Stimulated activated CD4-positive, alpha-beta T cell treated with anti-CD3 and anti-CD28 coated beads, Interleukin-15, amount 100 ng/mL, for 1 hour (primary cell): ENCODE measurements at regions not wholly inside any gene's neighbourhood (a gene's known extent, or its start where the extent isn't known, plus 50 kb on each side); places are given as distances from the start of the nearest gene placed in this dataset.

ENCODE experiments used
- DNase-seq, 2 donors: peaks; one replicate each; pipeline ENCODE4 v3.0.0-alpha.2; 2020; ENCODE audit warnings: low read depth in 1 of 2, low spot score in 1 of 2

DNA sequence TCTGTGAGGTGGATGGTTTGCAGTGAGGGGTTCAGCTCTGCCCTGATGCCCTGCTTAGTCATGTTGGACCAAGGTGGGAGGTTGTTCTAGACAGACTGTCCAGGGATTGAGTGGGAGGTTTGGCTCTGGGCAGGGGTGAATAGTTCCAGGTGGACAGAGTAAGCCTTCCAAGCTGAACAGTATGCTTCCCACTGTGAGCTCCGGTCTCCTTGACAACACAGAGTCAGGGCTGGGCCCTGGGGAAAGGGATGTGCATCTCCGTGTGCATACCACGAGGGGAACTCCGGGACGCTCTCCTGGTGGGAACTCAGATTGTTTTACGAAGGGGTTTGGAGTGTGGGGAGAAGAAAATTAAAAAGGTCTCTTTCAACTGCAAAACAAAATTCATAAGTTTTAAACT lies 174.7 kb downstream of the DHX35 start:
- DNase-seq, result no peak

DNA sequence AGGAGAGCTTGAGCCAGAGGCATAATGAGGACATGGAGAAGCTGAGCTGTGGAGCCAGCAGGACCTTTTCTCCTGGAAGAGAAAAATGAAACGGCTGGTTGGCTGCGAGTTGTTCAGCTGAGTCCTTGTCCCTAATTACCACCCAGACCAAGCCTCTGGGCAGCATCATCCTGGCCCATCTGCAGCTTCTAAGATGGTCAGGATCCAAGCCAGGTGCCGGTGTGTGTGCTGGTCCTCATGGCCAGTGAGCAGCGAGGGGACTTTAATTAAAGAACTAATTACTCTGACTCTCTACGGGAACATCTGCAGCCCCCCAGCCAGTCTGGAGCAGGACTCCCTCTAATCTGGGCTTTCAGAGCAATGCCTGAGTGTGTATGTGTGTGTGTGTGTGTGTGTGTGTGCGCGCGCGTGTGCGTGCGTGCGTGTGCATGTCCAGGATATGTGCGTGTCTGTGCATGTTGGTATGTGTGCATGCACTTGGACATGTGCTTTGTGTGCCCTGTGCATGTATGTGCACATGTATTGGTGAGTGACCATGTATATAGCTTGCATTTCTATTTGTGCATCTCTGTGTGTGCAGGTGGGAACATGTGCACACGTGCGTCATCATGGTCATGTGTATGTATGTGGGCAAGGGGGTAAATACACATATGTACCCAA lies 173.9 kb downstream of the DHX35 start:
- DNase-seq, result no peak

DNA sequence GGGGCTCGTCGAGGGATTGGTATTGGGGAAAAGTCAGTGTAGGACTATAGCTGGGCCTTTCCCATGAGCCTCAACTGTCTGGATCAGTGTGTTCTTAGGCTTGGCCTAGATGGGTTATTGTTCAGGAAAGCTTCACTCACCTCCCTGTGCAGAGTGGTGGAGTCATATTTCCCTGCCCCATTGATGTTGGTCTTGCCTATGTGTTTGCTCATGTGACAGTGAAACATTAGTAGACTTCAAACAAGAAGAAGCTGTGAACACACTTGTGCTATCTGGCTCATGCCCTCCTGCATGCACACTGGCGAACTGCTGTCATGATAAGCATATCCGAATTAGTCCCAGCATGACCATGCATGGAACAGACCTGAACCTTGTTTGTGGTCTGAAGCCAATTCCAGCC lies 171.1 kb downstream of the DHX35 start:
- DNase-seq, result no peak

DNA sequence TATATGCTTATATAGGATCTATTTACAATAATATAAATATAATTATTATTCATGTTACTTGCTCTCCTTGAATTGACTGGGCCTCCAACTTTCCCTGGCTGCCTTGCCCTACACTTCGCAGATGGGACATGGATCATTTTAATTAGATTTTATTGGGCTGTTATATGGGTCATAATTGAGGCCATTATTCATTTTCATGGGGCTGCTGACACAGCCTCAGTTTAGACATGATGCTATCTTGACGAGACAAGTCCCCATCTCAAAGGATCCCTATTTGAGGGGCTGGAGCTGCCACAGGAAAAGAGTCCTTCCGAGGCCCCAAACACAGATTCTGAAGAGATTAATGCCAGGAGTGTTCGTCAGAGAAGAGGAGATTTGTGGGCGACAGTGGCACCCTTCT lies 170.4 kb downstream of the DHX35 start:
- DNase-seq, result no peak

DNA sequence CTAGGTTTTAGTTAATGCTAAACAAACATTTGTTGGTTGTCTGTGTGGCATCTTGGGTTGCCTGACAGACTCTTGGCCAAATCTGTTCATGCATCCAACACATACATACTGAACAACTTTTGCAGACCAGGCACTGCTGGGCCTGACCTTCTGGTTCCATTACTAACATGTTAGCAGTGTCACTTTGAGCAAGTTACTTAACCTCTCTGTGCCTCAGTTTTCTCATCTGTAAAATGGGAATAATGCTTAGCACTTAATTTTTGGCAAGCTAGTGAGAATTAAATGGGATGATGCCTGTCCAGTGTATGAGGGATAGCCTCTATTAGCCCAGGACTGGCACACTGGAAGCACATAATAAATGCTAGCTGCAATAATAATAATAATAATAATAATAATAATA lies 169.9 kb downstream of the DHX35 start:
- DNase-seq, result no peak

DNA sequence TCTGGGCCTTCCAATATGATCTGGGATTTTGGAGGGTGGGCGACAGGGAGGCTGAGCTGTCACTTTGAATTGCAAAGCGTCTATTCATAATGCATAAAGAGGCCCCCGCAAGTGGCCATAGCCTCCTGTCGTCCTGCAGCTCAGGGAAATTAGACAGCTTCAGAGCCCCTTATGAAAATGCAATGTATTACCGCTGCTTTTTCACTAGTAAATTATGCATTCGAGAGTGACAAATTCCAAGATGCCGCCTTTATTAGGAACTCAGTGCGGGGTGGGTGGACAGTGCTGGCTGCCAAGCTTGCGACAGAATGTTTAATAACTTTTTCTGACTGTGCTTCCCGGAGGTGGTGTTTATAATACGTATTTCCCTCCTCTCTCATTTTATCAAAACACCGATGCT lies 168.5 kb downstream of the DHX35 start:
- no peak for DNase-seq

DNA sequence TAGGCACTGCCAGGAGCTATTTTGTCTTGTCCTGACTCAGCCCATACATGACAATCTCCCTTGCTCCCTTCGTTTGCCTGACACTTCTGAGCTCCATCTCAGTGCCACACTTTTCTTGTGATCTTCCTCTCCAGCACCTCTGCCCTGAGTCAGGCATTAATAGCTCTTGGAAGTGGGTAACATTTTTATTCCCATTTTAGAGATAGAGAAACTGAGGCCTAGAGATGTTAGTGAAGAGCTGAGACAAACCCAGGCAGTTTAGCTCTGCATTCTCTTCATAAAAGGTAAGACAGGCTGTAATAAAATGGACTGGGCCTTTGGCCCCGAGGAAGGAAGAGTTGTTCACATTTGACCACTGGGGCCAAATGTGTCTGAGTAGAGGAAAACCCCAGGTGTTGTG lies 167.4 kb downstream of the DHX35 start:
- no peak for DNase-seq

DNA sequence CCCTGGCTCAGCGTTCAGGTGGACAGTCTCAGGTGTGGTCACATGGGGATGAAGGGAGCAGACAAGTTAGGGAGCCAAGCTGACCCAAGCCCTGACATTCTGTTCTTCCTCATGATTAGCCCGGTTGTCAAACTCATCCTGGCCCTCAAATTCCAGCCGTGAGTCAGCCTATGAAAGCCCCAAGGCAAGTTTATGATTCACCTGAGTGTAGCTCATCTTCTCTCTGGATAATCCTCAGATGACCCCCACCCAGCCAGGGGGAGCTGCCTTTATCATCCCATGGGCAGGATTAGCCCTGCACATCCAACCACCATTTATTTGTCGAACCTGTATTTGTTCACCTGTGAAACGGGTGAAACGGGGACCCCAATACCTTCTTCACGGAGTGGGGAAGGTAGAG lies 161.9 kb downstream of the DHX35 start:
- DNase-seq, result no peak

DNA sequence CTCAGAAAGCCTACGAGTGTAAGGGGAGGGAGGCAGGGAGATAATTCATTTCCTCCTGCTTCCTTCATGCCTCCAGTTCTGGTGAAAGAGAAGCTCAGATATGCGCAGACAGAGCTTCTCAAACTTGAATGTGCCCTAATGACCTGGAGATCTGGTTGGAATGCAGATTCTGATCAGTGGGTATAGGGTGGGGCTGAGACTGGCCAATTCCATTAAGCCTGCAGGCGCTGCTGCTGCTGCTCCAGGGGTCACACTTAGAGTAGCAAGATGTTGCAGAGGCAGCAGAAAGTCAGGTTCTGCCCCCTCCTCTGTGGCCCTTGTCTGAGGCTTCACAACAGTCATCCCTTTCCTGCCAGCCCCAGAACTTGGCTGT lies 161.0 kb downstream of the DHX35 start:
- DNase-seq, result no peak

DNA sequence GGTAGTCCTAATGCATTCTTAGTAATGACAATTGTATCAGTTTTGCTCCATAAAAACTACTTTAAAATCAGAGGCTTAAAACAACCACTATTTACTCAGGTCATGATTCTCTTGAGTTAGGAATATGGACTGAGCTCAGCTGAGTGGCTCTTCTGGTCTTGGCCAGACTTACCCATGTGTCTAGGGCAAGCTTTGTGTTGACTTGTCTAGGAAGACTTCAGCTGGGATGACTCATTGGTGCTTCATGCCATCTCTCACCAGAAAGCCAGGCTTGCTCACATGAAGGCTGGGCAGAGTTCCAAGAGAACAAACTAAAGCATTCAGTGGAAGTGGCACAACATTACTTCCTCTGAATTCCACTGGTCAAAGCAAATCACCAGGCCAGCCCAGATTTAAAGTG lies 155.3 kb downstream of the DHX35 start:
- no peak for DNase-seq

DNA sequence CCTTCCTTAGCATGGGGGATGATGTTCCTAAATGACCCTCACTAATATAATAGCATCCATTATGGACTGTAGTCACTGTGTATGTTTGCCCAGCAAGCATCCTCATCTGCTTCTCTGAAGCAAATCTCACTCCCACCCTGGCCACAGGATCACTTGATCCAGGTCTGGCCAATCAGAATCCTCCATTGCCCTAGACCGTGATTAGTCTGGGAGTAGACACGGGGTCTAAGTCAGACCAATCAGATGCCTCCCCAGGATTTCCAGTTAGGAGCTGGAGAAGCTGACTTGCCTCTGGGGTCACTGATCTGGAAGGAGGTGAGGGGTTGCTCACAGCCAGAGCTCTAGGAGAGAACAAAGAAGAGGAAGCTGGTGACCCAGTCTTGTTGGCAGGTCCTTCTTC lies 153.9 kb downstream of the DHX35 start:
- no peak for DNase-seq

DNA sequence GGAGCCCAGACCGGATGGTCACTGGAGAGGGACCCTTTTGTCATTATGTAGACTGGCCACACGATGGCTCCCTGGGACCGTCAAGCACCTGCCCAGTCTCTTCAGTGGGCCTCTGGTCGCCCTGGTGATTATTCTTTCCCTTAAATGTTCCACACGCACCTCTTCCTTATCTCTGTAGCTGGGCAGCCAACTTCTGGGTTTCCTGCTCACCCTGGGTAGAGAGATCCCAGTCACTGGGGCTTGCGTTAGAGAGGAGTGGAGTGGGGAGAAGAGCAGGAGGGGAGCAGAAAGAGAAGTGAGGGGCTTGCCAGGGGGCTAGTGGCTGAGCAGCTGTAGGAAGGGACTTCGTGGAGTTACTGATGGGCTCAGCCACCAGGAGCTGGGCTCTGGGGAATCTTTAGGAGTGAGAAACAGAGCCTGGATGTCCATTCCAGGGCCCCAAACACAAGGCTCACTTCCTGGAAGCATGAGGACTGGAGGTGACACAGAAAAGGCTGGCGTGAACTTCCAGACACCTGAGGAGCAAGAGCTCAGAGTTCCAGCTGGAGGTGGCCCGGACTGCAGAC lies 150.1 kb downstream of the DHX35 start:
- no peak for DNase-seq

DNA sequence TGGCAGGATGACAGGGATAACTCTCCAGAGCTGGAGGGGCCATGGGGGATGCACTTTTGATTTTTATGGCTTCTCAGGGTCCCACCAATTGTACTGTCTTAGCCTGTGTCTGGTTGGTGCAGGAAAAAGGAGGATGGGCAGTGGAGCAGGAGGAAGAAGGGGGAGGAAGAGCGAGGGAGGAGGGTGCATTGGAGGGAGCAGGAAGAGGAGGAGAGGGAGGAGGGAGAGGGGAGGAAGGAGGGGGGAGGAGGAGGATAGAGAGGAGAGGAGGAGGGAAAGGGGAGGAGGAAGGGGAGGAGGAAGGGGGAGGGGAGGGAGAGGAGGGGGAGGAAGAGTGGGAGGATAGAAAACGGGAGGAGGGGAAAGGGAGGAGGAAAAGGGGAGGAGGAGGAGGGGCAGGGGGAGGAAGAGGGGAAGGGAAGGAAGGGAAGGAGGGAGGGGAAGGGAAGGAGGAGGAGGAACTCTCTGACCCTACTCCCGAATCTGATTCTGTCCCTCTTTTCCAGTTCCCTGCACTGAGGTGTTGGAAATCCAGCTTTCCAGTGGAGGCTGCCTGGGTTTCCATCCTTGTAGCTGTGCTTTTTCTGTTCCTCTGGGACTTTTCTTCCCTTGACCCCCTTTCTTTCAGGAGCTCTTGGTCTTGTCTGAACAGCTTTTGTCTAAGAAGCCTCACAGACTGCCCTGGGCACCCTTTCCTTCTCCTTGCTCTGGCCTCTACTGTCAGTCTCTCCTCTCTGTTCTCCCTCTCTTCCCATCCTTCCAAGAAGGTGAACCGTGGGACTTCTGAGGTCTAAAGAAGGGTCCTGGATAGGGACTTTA lies 149.4 kb downstream of the DHX35 start:
- DNase-seq, result no peak

DNA sequence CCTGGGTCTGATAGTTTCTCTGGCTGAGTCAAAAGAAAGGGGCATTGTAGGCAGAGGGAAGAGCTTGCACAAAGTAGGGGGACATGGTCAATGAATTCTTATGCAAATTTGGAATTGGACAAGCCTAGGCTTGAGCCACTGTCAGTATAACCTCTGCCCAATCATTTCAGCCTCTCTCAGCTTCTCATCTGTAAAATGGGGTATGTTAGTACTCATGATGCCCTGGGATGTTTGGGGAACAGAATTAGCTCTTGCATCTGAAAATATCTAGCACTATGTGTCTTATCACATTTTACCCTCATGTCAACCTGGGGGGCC lies 148.6 kb downstream of the DHX35 start:
- DNase-seq, result no peak

DNA sequence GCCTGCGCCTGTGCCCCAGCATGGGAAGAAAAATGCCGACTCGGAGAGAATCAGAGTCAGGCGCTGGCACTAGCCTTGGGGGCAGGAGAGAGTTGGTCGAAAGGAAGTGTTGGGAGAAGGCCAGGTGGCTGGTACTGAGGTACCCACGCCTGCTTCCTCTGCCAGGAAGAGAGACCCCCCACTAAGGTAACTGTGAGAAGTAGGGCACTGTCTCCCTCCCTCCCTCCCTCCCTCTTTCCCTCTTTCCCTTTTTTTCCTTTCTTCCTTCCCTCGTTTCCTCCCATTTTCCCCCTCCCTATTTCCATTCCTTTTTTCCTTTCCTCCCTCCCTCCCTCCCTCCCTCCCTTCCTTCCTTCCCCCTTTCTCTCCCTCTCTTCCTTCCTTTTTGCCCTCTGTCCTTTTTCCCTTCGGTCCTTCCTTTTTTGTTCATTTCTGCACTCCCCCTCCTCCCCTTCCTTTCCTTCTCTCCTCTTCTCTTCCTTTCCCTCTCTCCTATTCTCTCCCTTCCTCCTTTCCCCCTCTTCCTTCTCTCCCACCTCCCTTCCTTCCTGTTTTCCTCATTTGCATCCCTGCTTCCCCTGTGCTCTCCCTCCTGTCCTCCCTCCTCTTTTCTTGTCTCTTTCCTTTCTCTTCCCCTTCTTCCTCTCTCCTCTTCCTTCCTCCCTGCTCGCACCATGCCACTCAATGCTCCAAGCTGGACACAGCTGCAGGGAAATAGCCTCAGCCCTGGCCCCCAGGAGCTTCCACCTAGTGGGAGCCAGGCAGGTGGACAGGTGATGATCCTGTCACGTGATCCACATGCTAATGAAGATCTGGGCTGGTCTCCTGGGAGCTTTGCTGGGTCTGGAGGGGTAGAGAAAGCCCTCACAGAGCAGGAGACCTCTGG lies 148.0 kb downstream of the DHX35 start:
- no peak for DNase-seq

DNA sequence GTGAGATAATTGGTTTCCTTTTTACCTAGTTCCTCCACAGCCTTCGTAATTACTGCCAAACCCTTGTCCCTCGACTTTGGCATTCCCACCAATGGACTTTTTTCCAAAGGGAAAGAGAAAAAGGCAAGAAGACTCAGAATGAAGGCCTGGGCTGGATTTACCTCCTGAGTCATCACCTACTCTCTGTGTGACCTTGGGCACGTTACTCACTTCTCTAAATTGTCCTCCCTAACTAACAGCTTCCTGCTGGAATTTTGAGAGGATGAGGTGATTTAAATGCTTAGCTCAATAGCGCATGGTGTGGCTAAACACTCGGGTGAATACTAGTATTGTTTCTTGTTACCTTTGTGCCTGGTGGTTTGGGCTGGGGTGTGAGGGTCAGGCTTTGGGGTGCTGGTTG lies 146.6 kb downstream of the DHX35 start:
- no peak for DNase-seq

DNA sequence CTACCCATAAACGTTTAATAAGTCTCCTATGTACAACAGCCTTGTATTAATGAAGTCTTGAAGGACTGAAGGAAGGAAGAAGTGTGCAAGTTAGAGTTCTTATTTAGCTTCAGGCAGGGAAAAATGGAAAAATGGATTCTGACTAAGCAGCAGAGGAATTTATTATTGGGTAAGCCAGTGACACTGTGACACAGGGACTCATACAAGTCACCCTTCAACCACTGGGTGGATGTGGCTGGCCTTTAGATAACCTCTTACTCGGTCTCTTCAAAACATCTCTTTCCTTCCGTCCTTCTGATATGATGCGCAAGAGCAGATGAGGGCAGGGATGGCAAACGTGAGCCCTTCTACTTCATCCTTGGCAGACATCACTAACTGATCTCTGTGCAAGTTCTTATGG lies 145.6 kb downstream of the DHX35 start:
- DNase-seq, result no peak

DNA sequence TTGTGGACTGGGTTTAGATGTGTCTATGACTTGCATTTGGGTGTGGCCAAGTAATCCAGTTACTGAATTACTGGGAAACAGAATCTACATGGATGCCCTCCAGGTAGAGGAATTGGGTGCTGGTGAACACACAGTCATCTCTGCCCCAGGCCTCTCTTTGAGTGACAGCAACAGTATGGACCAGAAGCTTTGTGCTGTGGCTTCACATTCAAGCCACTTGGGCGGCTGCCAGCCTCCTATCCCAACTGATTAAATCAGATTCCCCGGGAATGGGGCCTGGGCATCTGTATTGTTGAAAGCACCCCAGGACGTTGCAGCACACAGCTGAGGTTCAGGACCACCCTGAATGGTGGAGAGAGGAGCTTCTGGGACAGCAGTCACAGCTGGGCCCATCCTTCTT lies 144.6 kb downstream of the DHX35 start:
- DNase-seq, result no peak

DNA sequence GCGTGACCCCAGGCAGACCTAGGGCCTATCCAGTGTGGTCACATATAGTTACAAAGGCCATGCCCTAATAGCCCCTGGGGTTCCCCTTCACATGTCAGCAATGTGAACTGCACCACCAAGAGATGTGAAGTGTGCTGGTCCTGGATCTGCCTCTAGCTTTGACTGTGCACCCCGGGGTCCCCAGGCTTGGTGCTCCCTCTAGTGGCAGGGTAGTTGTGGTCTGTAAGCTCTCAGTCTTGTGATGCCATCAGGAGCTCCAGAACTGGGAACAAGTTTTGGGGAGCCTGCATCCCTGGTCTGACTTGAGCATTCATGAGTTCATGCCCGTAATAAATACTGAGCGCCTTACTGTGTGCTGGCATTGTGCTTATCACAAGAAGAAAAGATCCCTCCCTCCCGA lies 143.4 kb downstream of the DHX35 start:
- DNase-seq, result no peak

DNA sequence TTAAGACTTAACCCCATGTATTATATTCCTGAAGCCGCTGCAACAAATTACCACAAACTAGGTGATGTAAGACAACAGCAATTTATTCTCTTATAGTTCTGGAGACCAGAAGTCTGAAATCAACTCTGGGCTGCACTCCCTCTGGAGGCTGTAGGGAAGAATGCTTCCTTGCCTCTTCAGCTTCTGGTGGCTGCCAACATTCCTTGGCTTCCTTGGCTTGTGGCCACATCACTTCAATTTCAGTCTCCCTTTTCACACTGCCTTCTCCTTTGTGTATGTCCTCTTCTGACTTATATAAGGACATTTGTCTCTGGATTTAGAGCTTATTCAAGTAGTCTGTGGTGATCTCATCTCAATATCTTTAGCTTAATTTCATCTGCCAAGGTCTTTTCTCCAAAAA lies 141.6 kb downstream of the DHX35 start:
- no peak for DNase-seq

DNA sequence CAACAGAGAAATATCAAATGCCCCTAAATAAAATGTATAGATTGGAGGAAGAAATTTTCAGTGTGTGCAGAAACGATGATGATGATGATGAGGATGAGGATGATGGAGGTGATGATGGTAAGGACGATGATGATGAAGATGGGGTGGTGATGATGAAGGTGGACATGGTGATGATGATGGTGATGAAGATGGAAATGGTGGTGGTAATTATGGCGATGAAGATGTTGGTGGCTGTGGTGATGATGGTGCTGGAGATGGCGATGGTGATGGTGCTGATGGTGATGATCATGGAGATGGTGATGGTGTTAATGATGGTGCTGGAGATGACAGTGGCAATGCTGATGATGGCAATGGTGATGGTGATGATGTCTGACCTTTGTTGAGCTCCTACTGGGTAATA lies 141.2 kb downstream of the DHX35 start:
- no peak for DNase-seq

DNA sequence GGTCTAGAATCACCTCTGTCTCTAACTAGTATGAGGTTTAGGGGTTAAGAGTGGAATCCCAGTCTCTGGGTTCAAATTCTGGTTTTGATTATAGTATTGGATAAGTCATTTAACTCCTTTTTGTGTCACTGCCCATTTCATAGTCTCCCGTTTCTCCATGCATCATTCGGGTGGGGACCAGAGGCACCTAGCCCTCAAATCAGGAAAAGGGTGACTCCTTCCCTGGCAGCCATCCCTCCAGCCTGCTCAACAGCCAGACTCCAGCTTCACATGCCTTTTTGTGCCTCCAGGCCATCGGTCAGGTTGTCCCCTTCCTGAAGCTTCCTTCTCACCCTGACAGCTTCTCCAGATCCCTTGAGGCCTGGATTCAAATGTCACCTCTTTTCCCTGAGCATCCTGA lies 139.8 kb downstream of the DHX35 start:
- no peak for DNase-seq
